ENCODE measurements at regions not wholly inside any gene's neighbourhood (a gene's known extent, or its start where the extent isn't known, plus 50 kb on each side); places are given as distances from the start of the nearest gene placed in this dataset.

GRCh38 chr6:144723431-144723830 is 438.3 kb downstream of the UTRN start:
- DNase-seq (ENCODE audit: low read depth), result no peak

GRCh38 chr6:144724818-144725217 is 439.7 kb downstream of the UTRN start:
- no peak for DNase-seq (ENCODE audit: low read depth)

- DNase-seq (ENCODE audit: low read depth), result no peak
Observed at GRCh38 chr6:144725736-144726522, 440.8 kb downstream of the UTRN start.

- DNase-seq (ENCODE audit: low read depth), result no peak
Observed at GRCh38 chr6:144728804-144729203, 443.7 kb downstream of the UTRN start.

- DNase-seq (ENCODE audit: low read depth), result no peak
Observed at GRCh38 chr6:144729502-144729901, 444.4 kb downstream of the UTRN start.

- DNase-seq (ENCODE audit: low read depth), result no peak
Observed at GRCh38 chr6:144730088-144730645, 445.0 kb downstream of the UTRN start.

- no peak for DNase-seq (ENCODE audit: low read depth)
Observed at GRCh38 chr6:144731229-144731628, 446.1 kb downstream of the UTRN start.

GRCh38 chr6:144736763-144737162 is 451.6 kb downstream of the UTRN start:
- no peak for DNase-seq (ENCODE audit: low read depth)

- DNase-seq (ENCODE audit: low read depth), result no peak
Observed at GRCh38 chr6:144737998-144738397, 452.9 kb downstream of the UTRN start.

GRCh38 chr6:144739873-144740272 is 454.7 kb downstream of the UTRN start:
- DNase-seq (ENCODE audit: low read depth), result no peak

GRCh38 chr6:144741659-144742058 is 456.5 kb downstream of the UTRN start:
- no peak for DNase-seq (ENCODE audit: low read depth)

- DNase-seq (ENCODE audit: low read depth), result no peak
Observed at GRCh38 chr6:144742779-144743178, 457.6 kb downstream of the UTRN start.

GRCh38 chr6:144744720-144745119 is 459.6 kb downstream of the UTRN start:
- DNase-seq (ENCODE audit: low read depth), result no peak

- no peak for DNase-seq (ENCODE audit: low read depth)
Observed at GRCh38 chr6:144745439-144745838, 460.3 kb downstream of the UTRN start.

- no peak for DNase-seq (ENCODE audit: low read depth)
Observed at GRCh38 chr6:144746902-144747469, 461.9 kb downstream of the UTRN start.

- no peak for DNase-seq (ENCODE audit: low read depth)
Observed at GRCh38 chr6:144749263-144749662, 464.1 kb downstream of the UTRN start.

GRCh38 chr6:144753023-144753705 is 468.0 kb downstream of the UTRN start:
- DNase-seq (ENCODE audit: low read depth), result no peak

GRCh38 chr6:144756469-144756868 is 471.3 kb downstream of the UTRN start:
- DNase-seq (ENCODE audit: low read depth), result no peak

- no peak for DNase-seq (ENCODE audit: low read depth)
Observed at GRCh38 chr6:144757299-144757698, 472.2 kb downstream of the UTRN start.

GRCh38 chr6:144757730-144758129 is 472.6 kb downstream of the UTRN start:
- DNase-seq (ENCODE audit: low read depth), result no peak

- no peak for DNase-seq (ENCODE audit: low read depth)
Observed at GRCh38 chr6:144758602-144759001, 473.5 kb downstream of the UTRN start.

- DNase-seq (ENCODE audit: low read depth), result no peak
Observed at GRCh38 chr6:144762469-144762868, 477.3 kb downstream of the UTRN start.

- no peak for DNase-seq (ENCODE audit: low read depth)
Observed at GRCh38 chr6:144767051-144767450, 481.9 kb downstream of the UTRN start.

All from stimulated activated CD8-positive, alpha-beta memory T cell treated with anti-CD3 and anti-CD28 coated beads, Interleukin-15, amount 100 ng/mL, for 24 hours (primary cell).